HG02885 (cell line): ENCODE measurements at regions not wholly inside any gene's neighbourhood (a gene's known extent, or its start where the extent isn't known, plus 50 kb on each side); places are given as distances from the start of the nearest gene placed in this dataset.

Source experiments
- ATAC-seq: cut with Tn5 transposase; IDR thresholded peaks from one replicate; pipeline ENCODE4 v1.9.1; 2021; ENCODE audit warnings: mild to moderate bottlenecking; ENCODE audit not compliant: unreplicated experiment, poor library complexity

- ATAC-seq: no peak
These were observed 78.8 kb upstream of the CRHR1 start for GRCh38 chr17:45705123-45706009.

DNA sequence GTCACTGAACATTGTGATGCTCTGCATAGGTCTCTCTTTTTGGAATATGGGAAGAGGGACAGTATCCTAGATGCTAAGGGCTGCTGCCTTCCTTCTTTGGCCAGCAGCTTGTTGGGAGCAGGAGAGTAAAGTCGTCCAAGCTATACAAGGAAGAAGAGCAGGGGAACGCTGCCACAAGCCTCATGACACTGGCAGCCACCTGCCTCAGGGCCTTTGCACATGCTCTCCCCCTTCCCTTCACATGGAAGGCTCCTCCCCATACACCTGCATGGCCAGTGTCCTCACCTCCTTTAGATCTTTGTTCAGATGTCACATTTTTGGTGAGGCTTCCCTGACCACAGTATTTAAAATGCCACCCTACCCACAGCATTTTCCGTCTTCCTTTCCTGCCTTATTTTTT is 78.1 kb upstream of the CRHR1 start:
- no peak for ATAC-seq

- no peak for ATAC-seq
These were observed 75.3 kb upstream of the CRHR1 start for GRCh38 chr17:45708707-45709290.

GRCh38 chr17:45709728-45710288 is 74.3 kb upstream of the CRHR1 start:
- no peak for ATAC-seq

DNA sequence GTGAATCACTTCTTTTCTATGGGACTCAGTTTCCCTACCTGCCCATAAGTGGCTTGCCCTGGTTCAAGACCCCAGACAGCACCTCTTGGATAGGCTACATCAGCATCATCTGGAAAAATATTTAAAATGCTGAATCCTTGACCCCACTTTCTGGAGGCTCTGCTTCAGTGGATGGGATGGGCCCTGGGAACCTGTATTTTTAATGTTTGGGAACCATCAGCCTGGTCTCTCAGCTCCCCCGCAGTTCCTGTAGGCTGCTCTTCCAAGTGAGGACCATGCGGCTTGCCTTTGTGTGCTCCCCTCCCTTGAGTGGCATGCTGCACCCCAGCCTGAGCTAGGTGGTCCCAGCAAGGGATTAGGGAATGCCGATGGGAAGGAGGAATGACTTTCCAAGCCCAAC is 68.3 kb upstream of the CRHR1 start:
- no peak for ATAC-seq

DNA sequence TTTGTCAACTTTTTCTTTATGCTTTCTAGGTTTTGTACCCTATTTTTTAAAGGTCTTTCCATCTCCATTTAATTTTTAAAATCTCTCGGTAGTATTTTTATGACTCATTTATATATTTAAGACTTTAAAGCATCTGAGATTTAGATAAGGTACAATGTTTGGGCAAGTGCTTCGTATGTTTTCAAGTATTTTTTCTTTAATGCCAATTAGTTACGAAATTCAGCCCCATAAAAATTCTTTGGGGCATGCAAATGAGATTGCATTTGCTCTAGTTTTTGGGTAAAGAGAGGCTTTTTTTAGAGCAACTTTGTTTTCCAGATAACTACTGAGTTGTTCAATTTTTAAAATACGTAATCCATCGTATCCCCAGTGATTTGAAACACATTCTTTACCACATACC is 65.3 kb upstream of the CRHR1 start:
- ATAC-seq: no peak

GRCh38 chr17:45719335-45720071 is 64.6 kb upstream of the CRHR1 start:
- ATAC-seq: no peak

- ATAC-seq: no peak
These were observed 63.7 kb upstream of the CRHR1 start for GRCh38 chr17:45720386-45720785.

- ATAC-seq: no peak
These were observed 62.0 kb upstream of the CRHR1 start for GRCh38 chr17:45722161-45722560.

GRCh38 chr17:45729294-45729907 is 54.7 kb upstream of the CRHR1 start:
- ATAC-seq: no peak

DNA sequence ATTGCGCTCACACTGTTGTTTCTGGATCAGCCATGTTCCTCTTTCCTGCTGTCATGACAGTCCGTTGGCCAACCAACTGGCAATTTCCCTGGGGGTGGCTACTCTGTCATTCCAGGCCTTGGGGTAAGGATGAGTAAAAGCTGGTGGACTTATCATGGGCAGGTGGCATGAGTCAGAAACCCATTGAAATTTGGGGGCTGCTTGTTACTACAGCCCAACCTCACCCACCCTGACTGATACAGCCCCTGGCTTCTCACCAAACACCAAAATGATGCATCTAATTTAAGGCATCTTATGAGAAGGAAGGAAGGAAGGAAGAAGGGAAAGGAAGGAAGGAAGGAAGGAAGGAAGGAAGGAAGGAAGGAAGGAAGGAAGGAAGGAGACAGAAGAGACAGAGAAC is 53.9 kb upstream of the CRHR1 start:
- no peak for ATAC-seq

DNA sequence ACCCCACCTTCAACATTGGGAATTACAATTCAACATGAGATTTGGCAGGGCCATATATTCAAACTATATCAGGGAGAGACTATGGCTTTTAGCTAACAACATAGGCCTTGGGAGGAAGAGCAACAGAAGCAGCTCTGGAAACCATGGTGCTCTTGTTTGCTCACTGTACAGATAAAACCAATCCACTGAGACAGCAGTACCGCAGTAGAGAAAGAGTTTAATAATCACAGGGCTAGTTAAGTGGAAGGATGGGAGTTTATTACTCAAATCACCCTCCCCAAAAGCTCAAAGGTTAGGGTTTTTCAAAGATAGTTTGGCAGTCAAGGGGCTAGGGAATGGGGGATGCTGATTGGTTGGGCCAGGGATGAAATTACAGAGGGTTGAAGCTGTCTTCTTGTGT is 52.7 kb upstream of the CRHR1 start:
- ATAC-seq: no peak

- ATAC-seq: no peak
These were observed 51.1 kb upstream of the CRHR1 start for GRCh38 chr17:45732926-45733505.

GRCh38 chr17:45733781-45734180 is 50.3 kb upstream of the CRHR1 start:
- no peak for ATAC-seq
